Nucleus accumbens (tissue), 56 donors: ENCODE measurements at regions not wholly inside any gene's neighbourhood (a gene's known extent, or its start where the extent isn't known, plus 50 kb on each side); places are given as distances from the start of the nearest gene placed in this dataset.

Experiments
- DNase-seq, 56 donors: peaks; one replicate each; lab custom pipeline; 2025; lab: John Stamatoyannopoulos, UW

GRCh38 chr1:220979371-220979770, 100.1 kb downstream of the HLX start:
- DNase-seq, result no peak

- no peak for DNase-seq
Measured at GRCh38 chr1:220982686-220983085, 103.4 kb downstream of the HLX start.

GRCh38 chr1:220983877-220984635, 104.8 kb downstream of the HLX start:
- no peak for DNase-seq

- no peak for DNase-seq
Measured at GRCh38 chr1:220990427-220991339, 111.4 kb downstream of the HLX start.

- no peak for DNase-seq
Measured at GRCh38 chr1:220991506-220991905, 112.3 kb downstream of the HLX start.

- DNase-seq, result no peak
Measured at GRCh38 chr1:220991959-220992704, 112.9 kb downstream of the HLX start.

- DNase-seq, result no peak
Measured at GRCh38 chr1:220992705-220993052, 113.4 kb downstream of the HLX start.

- DNase-seq, result no peak
Measured at GRCh38 chr1:220994671-220995070, 115.4 kb downstream of the HLX start.

- DNase-seq, result no peak
Measured at GRCh38 chr1:220997791-220998190, 118.5 kb downstream of the HLX start.

- peak in 1 of 56 donors; percentile 3 for DNase-seq
Measured at GRCh38 chr1:220999872-221000863, 120.9 kb downstream of the HLX start.

- DNase-seq, result no peak
Measured at GRCh38 chr1:221001167-221001566, 121.9 kb downstream of the HLX start.

- DNase-seq, result no peak
Measured at GRCh38 chr1:221002601-221003000, 123.4 kb downstream of the HLX start.

- no peak for DNase-seq
Measured at GRCh38 chr1:221011145-221011544, 131.9 kb downstream of the HLX start.

- DNase-seq, result no peak
Measured at GRCh38 chr1:221012120-221012519, 132.9 kb downstream of the HLX start.

GRCh38 chr1:221013691-221014660, 134.7 kb downstream of the HLX start:
- DNase-seq, result no peak

- DNase-seq, result no peak
Measured at GRCh38 chr1:221015159-221015790, 136.0 kb downstream of the HLX start.

- DNase-seq, result no peak
Measured at GRCh38 chr1:221016751-221017150, 137.5 kb downstream of the HLX start.

GRCh38 chr1:221018414-221018813, 139.2 kb downstream of the HLX start:
- no peak for DNase-seq
